Mesenteric fat pad (tissue), 1 donor: ENCODE measurements at regions not wholly inside any gene's neighbourhood (a gene's known extent, or its start where the extent isn't known, plus 50 kb on each side); places are given as distances from the start of the nearest gene placed in this dataset.

ENCODE experiments used
- DNase-seq: peaks from one replicate; pipeline ENCODE4 v3.0.0-alpha.2; 2020; ENCODE audit warnings: low spot score
- donor health status: DM: yes; HTN: yes; CAD: no.

DNA sequence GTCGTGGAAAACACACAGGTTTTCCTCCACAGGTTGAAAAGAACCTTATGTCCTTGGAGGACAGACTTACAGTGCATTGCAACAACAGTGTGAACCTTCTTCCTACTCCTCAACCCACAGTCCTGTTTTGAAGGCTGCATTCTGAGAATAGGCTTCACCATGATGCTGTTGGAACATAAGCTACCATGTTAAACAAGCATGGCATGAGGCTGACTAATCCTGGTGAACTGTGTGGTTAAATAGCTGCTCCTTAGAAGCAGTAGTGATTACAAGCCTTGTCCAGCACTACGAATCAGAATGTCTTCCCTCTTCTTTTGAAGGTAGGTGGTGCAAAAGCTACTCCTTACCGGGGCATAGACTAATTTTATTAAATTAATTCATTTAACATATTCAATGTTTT is 368.5 kb upstream of the EPHA7 start:
- no peak for DNase-seq

DNA sequence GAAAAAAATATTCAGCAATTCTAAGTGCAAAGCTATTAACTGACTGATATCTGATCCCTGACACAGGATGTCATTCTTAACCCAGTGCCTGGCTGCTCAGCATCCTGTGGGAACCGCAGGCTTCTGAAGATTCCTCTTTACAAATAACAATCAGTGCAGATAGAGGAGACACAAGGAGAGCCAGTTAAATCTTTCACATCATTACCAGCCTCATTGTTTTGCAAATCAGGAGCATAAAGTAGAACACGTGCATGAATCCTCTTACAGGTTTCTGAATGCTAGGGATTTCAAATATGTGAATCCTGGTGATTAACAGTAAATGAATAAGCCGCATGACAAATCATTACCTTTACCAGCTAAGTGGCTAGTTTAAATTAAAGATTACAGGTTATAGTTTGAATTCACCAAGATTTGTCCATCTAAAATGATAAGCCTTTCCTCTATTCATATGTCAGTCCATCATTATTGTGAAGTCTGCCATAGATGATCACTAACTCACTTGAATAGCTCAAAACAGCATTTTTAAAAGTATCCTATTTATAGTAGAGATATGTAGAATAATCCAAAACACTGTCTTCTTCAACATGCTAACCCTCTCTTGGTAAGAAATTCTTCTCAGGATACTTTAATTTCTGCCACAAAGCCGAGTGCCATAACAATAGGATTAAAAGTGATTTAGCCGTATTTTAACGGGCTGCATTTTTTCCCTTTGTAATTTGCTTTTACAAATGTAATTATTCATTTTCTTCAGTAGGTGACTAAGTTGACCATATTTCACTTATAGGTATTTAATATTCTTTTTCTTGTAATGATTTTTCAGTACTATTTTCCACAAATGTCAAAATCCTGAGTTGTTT is 367.3 kb upstream of the EPHA7 start:
- no peak for DNase-seq

DNA sequence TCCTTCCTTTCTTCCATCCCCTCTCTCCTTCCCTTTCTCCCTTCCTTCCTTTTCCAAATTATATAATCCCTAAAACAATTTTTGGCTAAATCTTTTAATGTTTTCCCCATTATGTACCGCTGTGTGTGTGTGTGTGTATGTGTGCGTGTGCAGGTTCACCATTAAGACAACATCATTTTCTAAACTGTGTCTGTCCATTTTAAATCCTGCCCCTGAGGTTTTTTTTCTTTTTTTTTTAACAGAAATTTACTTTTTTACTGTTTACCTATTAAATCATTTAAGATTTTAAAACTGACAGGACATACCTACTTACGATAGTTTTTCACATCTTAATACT is 366.3 kb upstream of the EPHA7 start:
- no peak for DNase-seq

DNA sequence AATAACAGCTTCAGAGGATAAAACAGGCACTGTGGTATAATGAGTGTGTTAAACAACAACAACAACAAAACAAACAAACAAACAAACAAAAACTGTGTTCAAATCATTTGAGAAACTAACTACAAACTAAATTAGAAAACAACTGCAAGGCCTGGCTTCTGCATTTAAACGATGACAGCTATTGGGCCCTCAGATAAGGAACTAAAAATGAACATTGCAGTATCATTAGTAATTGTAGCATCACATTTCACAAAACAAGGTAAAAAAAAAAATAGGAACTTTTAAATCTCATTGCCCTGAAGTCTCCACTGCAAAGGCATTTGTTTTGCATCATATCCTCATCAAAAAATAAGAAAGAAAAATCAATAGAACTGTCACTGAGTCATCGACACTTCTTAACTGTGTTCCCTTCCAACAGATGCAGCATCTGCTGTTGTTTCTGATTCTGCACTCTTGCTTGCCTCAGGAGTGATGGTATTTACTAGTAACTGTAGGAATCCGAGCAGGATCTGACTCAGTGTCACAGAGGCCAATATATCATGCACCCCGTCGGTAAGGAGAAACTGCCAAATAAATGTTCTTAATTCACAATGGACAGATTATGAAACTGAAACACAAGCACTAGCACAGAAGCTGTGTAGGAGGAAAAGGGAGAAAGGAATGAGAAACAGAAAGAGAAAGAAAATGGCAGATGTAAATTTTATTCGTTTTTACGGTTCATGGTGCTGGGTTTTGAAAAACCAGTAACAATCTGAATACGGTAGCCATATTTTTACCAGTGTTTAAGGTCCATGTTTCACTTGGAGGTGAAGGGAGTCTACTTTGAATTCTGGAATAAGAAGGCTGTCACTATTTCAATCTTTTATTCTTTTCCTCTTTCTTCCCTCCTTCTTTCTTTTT is 365.7 kb upstream of the EPHA7 start:
- DNase-seq = no peak

DNA sequence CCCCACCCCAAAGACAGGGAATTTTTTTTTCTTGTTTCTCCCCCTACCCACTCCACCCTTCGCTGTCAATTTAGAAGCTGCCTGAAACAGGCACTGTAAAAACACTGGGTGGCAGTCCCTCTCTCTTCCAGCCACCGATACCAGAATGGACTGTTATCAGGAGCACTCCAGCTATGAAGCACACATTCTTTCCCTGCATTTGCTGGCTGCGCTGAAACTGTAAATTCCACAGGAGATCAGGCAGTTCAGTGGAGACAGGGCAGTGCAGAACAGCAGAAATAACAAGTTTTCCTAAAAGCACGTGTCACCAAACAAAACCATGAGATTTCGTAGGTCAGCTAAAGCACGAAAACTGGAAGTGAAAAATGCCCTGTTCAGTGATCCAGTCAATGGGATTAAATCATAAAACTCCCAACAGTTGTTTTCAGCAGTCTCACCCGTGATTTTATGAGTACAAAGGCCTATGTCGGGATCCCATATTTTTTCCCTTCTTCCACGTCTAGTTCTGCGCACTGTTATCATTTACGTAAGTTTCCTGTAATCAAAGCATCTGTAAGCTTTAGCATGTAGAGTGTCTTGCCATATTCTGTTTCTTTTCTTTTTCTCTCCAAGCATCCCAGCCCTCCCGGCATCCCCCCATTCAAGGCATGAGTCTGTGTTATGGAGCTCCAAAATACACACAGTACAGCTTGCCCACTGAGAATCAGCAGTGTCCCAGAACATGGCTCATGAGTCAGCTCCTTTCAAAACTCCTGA is 359.9 kb upstream of the EPHA7 start:
- no peak for DNase-seq

DNA sequence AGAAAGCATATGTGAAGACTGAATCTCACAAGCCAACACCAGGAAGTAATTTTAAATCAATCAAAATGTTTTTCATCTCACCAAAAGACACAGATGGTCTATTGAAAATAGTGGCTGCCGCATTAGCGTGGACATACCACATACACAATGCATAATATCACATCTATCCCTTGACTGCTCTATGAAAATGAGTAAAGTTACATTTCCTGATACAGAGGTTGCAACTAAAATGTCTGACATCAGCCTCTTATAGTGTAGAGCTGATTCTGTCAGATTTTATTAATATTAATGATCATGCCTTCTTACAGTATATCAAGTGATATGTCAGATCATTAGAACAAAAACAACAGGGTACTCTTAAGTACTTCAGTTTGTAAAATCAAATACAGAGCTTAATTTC is 339.8 kb upstream of the EPHA7 start:
- no peak for DNase-seq

DNA sequence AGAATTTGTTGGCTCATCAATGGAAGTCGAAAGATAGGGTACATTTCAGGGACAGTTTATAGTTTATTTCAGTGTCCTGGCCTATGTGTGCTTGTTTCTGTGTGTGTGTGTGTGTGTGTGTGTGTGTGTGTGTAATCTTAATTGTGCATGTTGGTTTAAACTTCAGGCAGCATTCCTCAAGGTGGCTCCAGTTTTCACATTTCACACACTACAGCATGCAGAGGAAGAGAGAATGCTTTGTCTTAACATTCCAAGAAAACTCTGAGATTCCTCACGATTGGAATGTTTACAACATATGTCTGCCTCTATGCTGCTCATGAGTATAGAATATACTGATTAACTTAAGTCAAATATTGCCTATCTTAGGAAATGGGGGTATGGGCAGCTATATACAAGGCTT is 332.6 kb upstream of the EPHA7 start:
- no peak for DNase-seq

DNA sequence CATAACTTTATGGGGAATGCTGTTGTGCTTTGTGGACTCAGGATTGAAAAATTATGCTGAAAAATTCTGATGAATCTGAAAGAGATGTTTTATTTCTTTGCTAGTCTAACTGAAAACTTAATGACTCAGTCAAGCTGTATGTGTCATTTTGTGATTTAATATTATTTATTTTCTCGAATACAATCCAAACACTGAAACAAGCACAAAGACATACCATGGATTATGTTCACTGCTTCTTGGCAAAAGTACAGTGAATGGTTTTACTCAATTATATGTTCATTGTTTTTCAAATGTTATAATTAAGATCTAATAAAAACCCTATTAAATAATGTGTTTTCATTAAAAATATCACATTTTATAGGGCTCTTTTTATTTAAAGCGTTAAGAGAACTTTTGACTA is 330.6 kb upstream of the EPHA7 start:
- no peak for DNase-seq

DNA sequence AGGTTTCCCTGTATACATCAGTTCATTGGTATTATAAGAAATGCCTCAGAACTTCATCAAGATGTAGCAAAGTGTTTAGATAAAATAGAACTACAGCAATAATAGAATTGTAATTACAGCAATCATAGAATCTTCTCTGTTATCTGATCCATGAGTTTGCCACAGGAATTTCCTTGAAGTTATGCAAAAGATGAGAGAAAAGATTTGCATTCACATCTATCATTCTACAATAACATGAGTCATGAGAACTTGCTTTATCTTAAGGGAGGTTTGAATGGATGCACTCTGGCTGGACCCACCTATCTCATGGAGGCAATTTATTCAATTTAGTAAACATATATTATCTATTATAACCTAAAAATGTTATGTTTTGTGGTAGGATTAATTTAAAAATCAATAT is 329.8 kb upstream of the EPHA7 start:
- no peak for DNase-seq

DNA sequence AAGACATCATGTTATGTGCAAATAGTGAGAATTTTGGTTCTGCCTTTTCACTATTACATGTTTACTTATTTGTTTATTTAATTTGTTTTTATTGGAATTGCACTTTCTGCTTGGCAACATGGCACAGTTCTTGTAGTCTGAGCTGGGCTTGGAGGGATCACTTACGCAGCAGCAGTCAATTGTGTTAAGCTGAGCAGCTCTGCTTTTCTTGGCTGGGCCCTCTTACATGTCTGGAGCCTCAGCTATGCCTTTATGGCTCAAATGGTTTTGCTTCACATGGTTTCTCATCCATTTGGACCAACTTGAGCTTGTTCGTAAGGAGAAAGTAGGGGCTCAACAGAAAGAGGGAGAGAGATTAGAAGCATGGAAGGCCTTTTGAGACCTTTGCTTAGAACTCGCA is 327.5 kb upstream of the EPHA7 start:
- DNase-seq = no peak

DNA sequence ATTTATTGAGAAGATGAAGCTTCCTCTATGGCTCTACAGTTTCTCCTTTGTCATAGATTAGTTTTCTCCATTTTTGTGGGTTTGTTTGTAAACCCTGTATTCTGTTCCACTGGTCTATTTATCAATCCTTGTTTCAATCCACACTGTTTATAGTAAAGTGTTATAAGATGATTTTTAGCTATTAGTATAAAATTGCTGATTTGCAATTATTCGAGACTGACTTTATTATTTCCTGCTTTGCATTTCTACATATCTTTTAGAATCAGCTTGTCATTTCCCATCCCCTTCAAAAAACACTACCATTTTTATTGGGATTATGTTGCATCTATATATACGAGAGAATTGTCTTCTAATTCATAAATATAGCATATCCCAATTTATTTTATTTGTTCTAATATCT is 325.9 kb upstream of the EPHA7 start:
- no peak for DNase-seq

DNA sequence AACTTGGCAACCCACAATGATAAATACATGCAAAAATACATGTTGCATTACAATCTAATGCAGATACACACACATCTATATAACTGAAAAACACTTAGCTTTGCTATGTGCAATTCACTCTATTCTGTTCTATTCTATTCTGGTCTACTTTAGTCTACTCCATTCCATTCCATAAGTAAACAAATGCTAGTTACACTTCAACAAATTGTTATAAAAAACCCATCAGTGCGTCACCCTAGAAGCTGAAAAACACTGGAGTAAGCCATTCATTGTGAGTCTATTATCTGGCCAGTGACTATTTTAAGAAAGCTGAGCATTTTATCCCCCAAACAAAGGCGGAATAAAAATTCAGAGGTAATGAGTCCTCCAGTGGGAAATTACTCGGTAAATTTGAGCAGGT is 315.7 kb upstream of the EPHA7 start:
- no peak for DNase-seq

DNA sequence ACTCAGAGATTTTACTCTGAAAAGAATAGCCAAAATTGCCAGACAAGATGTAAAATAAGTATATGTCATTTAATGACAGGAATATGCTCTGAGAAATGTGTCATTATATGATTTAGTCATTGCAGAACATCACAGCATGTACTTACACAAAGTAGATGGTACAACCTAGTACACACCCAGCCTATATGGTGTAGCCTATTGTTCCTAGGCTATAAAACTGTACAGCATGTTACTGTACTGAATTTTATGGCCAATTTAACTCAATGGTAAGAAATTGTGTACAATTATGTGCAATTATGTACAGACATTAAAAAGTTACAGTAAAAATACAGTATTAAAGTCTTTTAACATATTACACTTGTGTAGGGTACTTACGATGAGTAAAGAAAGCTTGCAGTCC is 311.9 kb upstream of the EPHA7 start:
- no peak for DNase-seq

DNA sequence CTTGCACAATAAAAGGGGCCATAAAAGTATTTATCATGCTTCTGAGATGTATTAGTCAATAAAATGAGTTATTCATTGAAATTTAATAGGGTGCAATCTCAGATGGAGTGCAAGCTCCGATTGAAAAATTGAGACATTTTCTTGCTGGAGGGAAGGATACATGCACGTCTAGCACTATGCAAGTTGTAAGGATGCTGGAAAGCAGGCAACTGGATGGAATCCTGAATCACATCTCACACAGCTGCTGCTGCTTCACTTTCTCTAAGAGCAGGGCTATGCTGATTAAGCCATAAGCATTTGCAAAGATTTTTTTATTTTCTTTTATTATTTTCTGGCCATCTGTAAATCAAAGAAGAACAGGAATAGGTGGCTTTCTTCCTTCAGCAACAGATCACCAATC is 308.8 kb upstream of the EPHA7 start:
- no peak for DNase-seq

DNA sequence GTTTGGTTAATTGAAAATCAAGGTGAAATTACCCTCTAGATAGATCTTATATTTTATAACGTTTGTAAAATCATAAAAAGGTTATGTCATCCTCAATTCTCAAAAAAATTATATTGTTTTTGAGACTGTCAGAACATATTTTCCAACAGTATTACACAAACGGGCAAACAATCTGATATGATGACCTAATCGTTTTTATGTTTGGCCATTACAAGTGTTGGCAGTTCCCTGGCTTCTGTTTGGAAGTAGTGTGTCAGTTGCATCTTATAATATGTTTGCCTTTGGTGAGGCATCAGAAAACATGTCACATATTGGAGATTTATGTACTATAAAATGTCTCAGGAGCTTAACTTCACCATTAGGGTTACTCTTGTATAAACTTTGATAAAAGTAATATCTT is 308.1 kb upstream of the EPHA7 start:
- no peak for DNase-seq

DNA sequence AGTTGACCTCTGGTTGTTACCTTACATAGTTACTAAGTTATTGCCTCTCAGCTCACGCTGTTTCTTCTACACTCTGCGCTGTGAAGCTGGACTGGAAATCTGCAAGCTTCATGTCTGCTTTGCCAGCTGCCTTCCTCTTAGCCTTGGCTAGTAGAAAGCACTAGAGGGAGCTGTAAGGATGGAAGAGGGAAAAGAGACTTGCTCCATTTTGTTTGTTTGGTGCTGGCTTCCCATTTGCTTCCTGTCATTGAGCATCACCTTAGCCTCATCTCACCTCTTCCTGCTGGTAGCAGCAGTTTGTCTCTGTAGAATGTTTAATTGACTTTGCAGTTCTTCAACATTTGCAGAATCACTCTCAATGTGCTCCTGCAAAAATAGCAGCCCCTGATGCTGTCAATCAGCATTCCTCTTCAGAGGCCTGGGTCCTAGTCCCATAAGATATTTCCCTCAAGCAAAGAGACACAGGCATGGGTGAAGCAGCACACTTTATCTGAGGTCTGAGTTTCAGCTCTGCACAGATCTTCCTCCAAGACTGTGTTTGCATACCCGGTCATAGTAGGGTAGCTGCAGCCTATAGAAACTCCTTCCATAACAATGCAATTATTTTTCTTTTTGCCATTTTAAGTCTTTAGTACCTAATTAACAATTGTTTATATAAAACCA is 302.2 kb upstream of the EPHA7 start:
- no peak for DNase-seq

DNA sequence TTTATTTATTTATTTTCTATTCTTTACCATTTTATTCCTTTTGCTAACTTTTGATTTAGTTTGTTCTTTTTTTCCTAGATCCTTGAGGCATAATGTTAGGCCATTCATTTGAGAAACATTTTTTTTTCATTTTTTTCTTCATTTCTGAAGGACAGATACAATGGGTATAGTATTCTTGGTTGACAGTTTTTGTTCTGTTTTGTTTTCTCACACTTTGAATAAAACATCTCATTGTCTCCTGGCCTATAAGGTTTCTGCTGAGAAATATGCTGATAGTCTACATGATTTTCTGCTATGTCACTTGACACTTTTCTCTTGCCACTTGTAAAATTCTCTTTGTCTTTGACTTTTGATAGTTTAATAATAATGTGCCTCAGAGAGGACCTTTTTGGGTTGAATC is 294.6 kb upstream of the EPHA7 start:
- no peak for DNase-seq

DNA sequence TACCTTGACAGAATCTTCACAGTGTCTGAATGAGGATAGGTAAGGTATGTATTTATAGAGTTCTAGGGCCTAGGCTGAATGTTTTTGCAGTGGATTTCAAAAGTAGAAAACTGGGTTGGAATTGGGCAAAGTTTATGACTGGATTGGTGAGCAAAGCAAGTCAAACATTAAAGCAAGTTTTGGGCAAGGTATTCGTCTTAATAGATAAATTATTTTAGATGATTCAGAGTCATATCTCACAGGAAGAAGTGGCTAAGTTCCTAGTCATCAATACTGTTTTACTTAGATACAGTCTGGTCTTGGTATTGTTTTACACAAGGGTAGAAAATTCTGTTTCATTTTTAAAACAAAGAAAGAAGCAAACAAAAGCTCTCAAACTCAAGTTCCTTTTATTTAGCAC is 284.1 kb upstream of the EPHA7 start:
- no peak for DNase-seq

DNA sequence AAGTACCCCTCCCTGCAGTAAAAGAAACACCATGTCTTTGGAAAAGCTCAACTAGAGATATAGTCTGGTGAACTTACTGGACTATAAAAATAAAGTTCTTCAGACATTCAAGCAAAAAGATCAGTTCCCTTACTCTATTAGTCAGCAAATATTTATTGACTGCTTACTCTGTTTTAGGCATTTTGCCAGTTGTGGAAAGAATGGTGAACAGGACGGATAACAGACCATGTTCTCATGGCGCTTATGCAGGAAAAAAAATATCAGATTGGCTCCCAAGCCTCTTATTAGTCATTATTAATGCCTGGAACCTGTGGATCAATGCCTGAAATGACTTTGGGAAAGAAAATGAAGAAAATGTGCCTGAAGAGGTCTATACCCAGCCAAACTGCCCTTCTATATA is 282.2 kb upstream of the EPHA7 start:
- no peak for DNase-seq

DNA sequence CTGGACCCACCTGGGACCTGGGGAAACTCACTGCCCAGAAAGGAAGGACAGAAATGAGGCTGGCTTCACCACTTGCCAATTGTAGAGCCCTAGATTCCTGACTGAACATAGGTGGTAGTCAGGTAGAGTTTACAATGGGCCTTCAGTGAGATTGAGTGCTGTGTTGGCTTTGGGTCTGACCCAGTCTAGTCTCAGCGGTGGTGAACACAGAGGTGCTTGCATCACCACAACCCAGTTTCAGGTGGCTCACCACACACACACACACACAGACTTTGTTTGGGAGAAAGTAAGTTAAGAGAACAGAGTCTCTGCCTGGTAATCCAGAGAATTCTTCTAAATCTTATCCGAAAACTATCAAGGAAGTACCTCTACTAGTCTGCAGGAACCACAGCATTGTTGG is 266.1 kb upstream of the EPHA7 start:
- DNase-seq = no peak

DNA sequence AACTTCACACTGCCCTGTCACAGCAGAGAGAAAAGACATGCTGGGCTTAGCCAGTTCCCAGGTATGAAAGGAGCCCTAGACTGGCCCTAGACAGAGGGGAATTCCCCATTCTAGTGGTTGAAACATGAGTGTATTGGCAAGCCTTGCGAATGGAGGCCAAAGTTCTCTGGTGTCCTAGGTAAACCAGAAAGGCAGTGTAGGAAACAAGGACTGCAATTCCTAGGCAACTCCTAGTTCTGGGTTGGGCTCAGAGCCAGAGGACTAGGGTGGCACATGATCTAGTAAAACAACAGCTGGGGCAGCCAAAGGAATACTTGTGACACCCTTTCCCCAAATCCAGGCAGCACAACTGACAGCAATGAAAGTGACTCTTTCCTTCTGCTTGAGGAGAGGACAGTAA is 265.0 kb upstream of the EPHA7 start:
- no peak for DNase-seq

DNA sequence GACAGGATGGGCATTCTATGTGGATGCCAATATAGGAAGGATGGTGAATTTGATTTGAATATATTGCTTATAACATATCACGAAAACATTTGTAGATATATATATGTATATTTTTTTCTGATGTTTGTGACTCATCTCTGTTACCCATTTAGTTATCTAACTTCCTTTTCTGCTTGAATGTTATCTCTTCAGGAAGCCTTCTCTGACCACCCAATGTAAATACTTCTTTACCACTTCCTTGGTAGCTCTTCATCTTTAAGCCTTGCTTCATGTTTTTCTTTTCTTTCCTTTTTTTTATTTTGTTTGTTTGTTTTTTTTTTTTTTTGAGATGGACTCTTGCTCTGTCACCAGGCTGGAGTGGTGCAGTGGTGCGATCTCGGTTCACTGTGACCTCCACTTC is 260.5 kb upstream of the EPHA7 start:
- no peak for DNase-seq
